DOHH2 (cell line): ENCODE measurements at regions not wholly inside any gene's neighbourhood (a gene's known extent, or its start where the extent isn't known, plus 50 kb on each side); places are given as distances from the start of the nearest gene placed in this dataset.

Experiments
- EZH2phosphoT487 ChIP-seq: fragments of 200-600 bp; sonication (generic); IDR thresholded peaks from 2 replicates; pipeline ENCODE4 v1.6.1; 2017; ENCODE audit warnings: borderline replicate concordance, mild to moderate bottlenecking, antibody characterized with exemption, low read length, moderate library complexity, mixed read lengths
- TF ChIP-seq, protein P1 (sequence below): fragments of 200-600 bp; sonication (generic); IDR thresholded peaks from one replicate; pipeline ENCODE4 v1.5.1; 2014; ENCODE audit warnings: antibody characterized with exemption, mild to moderate bottlenecking, low read depth, low read length; ENCODE audit not compliant: poor library complexity, severe bottlenecking

DNA sequence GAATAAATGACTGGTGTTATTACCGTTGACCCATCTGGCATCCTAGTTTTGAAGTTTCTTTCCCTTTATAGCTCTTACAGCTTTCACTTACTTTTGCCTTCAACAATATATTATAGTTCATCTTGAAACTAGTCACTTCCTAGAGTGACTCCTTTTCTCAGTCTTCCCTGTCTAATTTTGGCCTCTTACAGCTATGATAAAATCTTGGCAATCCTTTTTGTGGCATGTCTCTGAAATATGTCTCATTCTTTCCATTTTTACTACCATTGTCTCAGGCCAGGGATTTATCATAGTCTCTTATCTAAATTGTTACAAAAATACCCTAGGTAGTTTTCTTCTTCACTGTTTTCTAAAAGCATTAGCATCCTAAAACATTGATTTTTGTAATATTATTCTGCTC, 621.3 kb upstream of the ZNF608 start:
- TF ChIP-seq, protein P1, sequence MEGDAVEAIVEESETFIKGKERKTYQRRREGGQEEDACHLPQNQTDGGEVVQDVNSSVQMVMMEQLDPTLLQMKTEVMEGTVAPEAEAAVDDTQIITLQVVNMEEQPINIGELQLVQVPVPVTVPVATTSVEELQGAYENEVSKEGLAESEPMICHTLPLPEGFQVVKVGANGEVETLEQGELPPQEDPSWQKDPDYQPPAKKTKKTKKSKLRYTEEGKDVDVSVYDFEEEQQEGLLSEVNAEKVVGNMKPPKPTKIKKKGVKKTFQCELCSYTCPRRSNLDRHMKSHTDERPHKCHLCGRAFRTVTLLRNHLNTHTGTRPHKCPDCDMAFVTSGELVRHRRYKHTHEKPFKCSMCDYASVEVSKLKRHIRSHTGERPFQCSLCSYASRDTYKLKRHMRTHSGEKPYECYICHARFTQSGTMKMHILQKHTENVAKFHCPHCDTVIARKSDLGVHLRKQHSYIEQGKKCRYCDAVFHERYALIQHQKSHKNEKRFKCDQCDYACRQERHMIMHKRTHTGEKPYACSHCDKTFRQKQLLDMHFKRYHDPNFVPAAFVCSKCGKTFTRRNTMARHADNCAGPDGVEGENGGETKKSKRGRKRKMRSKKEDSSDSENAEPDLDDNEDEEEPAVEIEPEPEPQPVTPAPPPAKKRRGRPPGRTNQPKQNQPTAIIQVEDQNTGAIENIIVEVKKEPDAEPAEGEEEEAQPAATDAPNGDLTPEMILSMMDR: no peak
- TF ChIP-seq EZH2phosphoT487: no peak
